Fibroblast of skin of right quadriceps (primary cell): ENCODE measurements at regions not wholly inside any gene's neighbourhood (a gene's known extent, or its start where the extent isn't known, plus 50 kb on each side); places are given as distances from the start of the nearest gene placed in this dataset.
"Not testable (repeated sequence)": the region's sequence is repeated elsewhere in the genome, so short reads cannot be mapped to it uniquely, and the experiment has no call there.

Source experiments
- DNase-seq: peaks from one replicate; pipeline ENCODE4 v3.0.0-alpha.2; 2013

- peak; percentile 69 for DNase-seq
Observed at GRCh38 chr16:63890081-63890480, 1231.8 kb downstream of the CDH11 start.

GRCh38 chr16:63883091-63883490 lies 1238.8 kb downstream of the CDH11 start:
- DNase-seq = no peak

GRCh38 chr16:63882576-63882975 lies 1239.3 kb downstream of the CDH11 start:
- no peak for DNase-seq

GRCh38 chr16:63880948-63881347 lies 1240.9 kb downstream of the CDH11 start:
- DNase-seq = no peak

GRCh38 chr16:63877401-63877800 lies 1244.5 kb downstream of the CDH11 start:
- DNase-seq = no peak

- DNase-seq = peak; percentile 62
Observed at GRCh38 chr16:63876103-63876502, 1245.8 kb downstream of the CDH11 start.

GRCh38 chr16:63860700-63861099 lies 1261.2 kb downstream of the CDH11 start:
- not testable (repeated sequence) for DNase-seq

GRCh38 chr16:63856537-63856936 lies 1265.3 kb downstream of the CDH11 start:
- DNase-seq = no peak

GRCh38 chr16:63850979-63851378 lies 1270.9 kb downstream of the CDH11 start:
- no peak for DNase-seq

- DNase-seq = no peak
Observed at GRCh38 chr16:63841271-63841670, 1280.6 kb downstream of the CDH11 start.

GRCh38 chr16:63830061-63830460 lies 1291.8 kb downstream of the CDH11 start:
- no peak for DNase-seq

- DNase-seq = no peak
Observed at GRCh38 chr16:63822818-63823217, 1299.0 kb downstream of the CDH11 start.

GRCh38 chr16:63816276-63816675 lies 1305.6 kb downstream of the CDH11 start:
- no peak for DNase-seq

GRCh38 chr16:63813862-63814261 lies 1308.0 kb downstream of the CDH11 start:
- peak; percentile 14 for DNase-seq

GRCh38 chr16:63808730-63809129 lies 1313.1 kb downstream of the CDH11 start:
- no peak for DNase-seq

GRCh38 chr16:63806794-63807506 lies 1314.9 kb downstream of the CDH11 start:
- DNase-seq = peak; percentile 15

- DNase-seq = no peak
Observed at GRCh38 chr16:63804126-63804525, 1317.7 kb downstream of the CDH11 start.

- peak; percentile 1 for DNase-seq
Observed at GRCh38 chr16:63789603-63790002, 1332.3 kb downstream of the CDH11 start.

- DNase-seq = peak; percentile 6
Observed at GRCh38 chr16:63787014-63787413, 1334.8 kb downstream of the CDH11 start.

- DNase-seq = no peak
Observed at GRCh38 chr16:63785170-63785569, 1336.7 kb downstream of the CDH11 start.

GRCh38 chr16:63776437-63776836 lies 1345.4 kb downstream of the CDH11 start:
- no peak for DNase-seq

GRCh38 chr16:63776034-63776433 lies 1345.8 kb downstream of the CDH11 start:
- no peak for DNase-seq

GRCh38 chr16:63774302-63774701 lies 1347.6 kb downstream of the CDH11 start:
- DNase-seq = no peak

GRCh38 chr16:63769211-63769610 lies 1352.7 kb downstream of the CDH11 start:
- DNase-seq = no peak

- DNase-seq = not testable (repeated sequence)
Observed at GRCh38 chr16:63760246-63760645, 1361.6 kb downstream of the CDH11 start.
